CD8-positive, alpha-beta memory T cell (primary cell): ENCODE measurements at regions not wholly inside any gene's neighbourhood (a gene's known extent, or its start where the extent isn't known, plus 50 kb on each side); places are given as distances from the start of the nearest gene placed in this dataset.

Experiments used
- CTCF ChIA-PET: fragments of 350-600 bp; sonication (Branson Sonifier 250); formaldehyde crosslinking; loops from one replicate; lab custom pipeline; 2021; ENCODE audit warnings: antibody characterized with exemption; lab: Charles Lee
- POLR2A ChIA-PET: fragments of 350-600 bp; sonication (Branson Sonifier 250); formaldehyde crosslinking; loops from one replicate; lab custom pipeline; 2021; ENCODE audit warnings: antibody characterized with exemption; lab: Charles Lee
- DNase-seq, 5 donors: peaks; one replicate each; pipeline versions ENCODE4 v3.0.0 to v3.0.0-alpha.2; 2020 to 2022; ENCODE audit warnings: mixed read lengths in 1 of 5
- H3K27ac ChIP-seq: one replicate; pipeline ENCODE4 v1.7.0; 2013; ENCODE audit warnings: low read depth, mild to moderate bottlenecking, low read length, moderate library complexity
- H3K27me3 ChIP-seq: 2 replicates; pipeline ENCODE4 v1.7.0; 2013; ENCODE audit warnings: low read length, mild to moderate bottlenecking; ENCODE audit not compliant: insufficient read depth, poor library complexity, severe bottlenecking
- H3K36me3 ChIP-seq: 2 replicates; pipeline ENCODE4 v1.7.0; 2013; ENCODE audit warnings: mild to moderate bottlenecking, low read length, moderate library complexity; ENCODE audit not compliant: insufficient read depth
- H3K4me1 ChIP-seq: 2 replicates; pipeline ENCODE4 v1.7.0; 2013; ENCODE audit warnings: mild to moderate bottlenecking, low read length, moderate library complexity; ENCODE audit not compliant: insufficient read depth
- H3K4me3 ChIP-seq: 2 replicates; pipeline ENCODE4 v1.7.0; 2013; ENCODE audit warnings: mild to moderate bottlenecking, low read length
- H3K9me3 ChIP-seq: 2 replicates; pipeline ENCODE4 v1.7.0; 2013; ENCODE audit warnings: mild to moderate bottlenecking, low read length
- H3K27ac Mint-ChIP-seq, 8 donors: one replicate each; pipeline ENCODE4 v1.8.0; 2020 to 2021; ENCODE audit warnings: mixed read lengths in 8 of 8, mild to moderate bottlenecking in 6 of 8, inconsistent platforms in 3 of 8, moderate library complexity in 3 of 8
- H3K27me3 Mint-ChIP-seq, 2 donors: one replicate each; pipeline ENCODE4 v1.8.0; 2020 to 2021; ENCODE audit warnings: mixed read lengths in 2 of 2, mild to moderate bottlenecking in 1 of 2, moderate library complexity in 1 of 2
- H3K36me3 Mint-ChIP-seq, 3 donors: one replicate each; pipeline ENCODE4 v1.8.0; 2020 to 2021; ENCODE audit warnings: mixed read lengths in 3 of 3, inconsistent platforms in 1 of 3, mild to moderate bottlenecking in 1 of 3
- H3K4me1 Mint-ChIP-seq, 3 donors: one replicate each; pipeline ENCODE4 v1.8.0; 2020 to 2021; ENCODE audit warnings: mixed read lengths in 3 of 3, inconsistent platforms in 1 of 3, mild to moderate bottlenecking in 1 of 3
- H3K4me3 Mint-ChIP-seq, 7 donors: one replicate each; pipeline ENCODE4 v1.8.0; 2020 to 2021; ENCODE audit warnings: mixed read lengths in 7 of 7, mild to moderate bottlenecking in 6 of 7, moderate library complexity in 4 of 7, inconsistent platforms in 2 of 7
- H3K9me3 Mint-ChIP-seq, 5 donors: one replicate each; pipeline ENCODE4 v1.8.0; 2020 to 2022; ENCODE audit warnings: mixed read lengths in 5 of 5, mild to moderate bottlenecking in 3 of 5, moderate library complexity in 2 of 5, inconsistent platforms in 1 of 5

DNA sequence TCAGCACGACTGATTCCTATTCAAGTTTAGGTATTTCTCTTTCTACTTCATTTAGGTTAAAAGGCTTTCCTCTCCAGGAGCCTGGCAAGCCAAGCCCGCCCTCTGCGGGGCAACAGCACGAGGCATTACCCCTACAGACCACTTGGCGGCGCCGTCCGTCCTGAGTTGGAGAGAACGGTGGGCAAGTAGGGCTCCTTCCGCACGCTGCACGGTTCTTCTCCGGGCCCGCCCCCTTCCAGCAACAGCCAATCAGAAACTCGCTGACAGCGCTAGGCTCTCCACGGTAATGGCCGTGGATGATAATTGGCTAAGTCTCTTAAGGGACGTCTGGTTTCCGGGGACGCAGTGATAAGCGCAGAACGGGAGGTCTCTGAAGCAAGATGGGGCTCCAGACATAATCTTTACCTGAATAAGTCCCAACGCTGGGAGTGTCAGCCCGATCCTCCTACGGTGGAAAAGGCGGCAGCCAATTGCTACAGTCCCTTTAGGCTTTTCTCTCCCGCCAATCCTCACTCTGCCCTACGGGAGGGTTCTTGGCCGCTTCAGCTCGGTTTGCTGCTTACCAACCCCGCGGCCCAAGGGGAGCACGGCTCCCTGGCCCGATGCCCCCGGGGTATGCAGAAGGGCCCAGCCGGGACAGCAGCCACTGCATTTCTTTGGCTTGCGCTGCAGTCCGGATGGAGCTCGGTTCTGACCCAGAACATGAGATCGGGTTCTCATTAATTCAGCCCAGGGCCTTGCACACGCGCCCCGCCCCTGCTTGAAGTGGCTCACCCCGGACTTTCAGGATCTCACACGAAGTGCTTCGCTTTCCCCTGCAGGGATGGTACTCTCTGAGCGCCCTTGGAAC is 206.9 kb upstream of the PKDCC start:
- DNase-seq, result peak; percentile 95 to 98 (median 97)
- Histone ChIP-seq H3K4me1 (peaks cover 12% of the 10 kb centered on the region), H3K27ac (peak overlapping the region; percentile 73), H3K9me3 (no peaks in the 10 kb centered on the region), H3K27me3 (no peaks in the 10 kb centered on the region), H3K4me3 (peak overlapping the region; percentile 98), H3K36me3 (no peaks in the 10 kb centered on the region)
- peak overlapping the region; percentile 90 to 99 (median 94) for H3K4me3 Mint-ChIP-seq
- H3K36me3 Mint-ChIP-seq, result peaks cover 0 to 7% (median 0%) of the 10 kb centered on the region in 3 donors
- ChIA-PET CTCF (interaction anchor here (0.7 to 3.5 kb wide), 9 partner anchors 10 to 366 kb away, joined by 3 to 29 read pairs (median 5); no protein-coding TSS in a partner anchor), POLR2A (interaction anchor here (0.8 kb wide), 1 partner anchor 519 kb away, joined by 3 read pairs; no protein-coding TSS in a partner anchor)
- H3K9me3 Mint-ChIP-seq, result peaks cover 0 to 4% (median 2%) of the 10 kb centered on the region in 5 donors
- H3K4me1 Mint-ChIP-seq, result peaks cover 9 to 15% (median 12%) of the 10 kb centered on the region in 3 donors
- peaks cover 14 to 41% of the 10 kb centered on the region in 2 donors for H3K27me3 Mint-ChIP-seq
- peak overlapping the region; percentile 37 to 97 (median 95) for H3K27ac Mint-ChIP-seq

- Mint-ChIP-seq H3K4me1 (no peaks in the 10 kb centered on the region), H3K36me3 (peaks cover 0 to 4% (median 3%) of the 10 kb centered on the region in 3 donors), H3K27ac (no peak overlapping the region), H3K27me3 (peaks cover 37 to 53% of the 10 kb centered on the region in 2 donors), H3K9me3 (no peaks in the 10 kb centered on the region), H3K4me3 (no peak overlapping the region)
- CTCF ChIA-PET, result interaction anchor here (1.0 to 2.4 kb wide), 3 partner anchors 23 to 240 kb away, joined by 4 to 8 read pairs (median 5); no protein-coding TSS in a partner anchor
- Histone ChIP-seq H3K27me3 (no peaks in the 10 kb centered on the region), H3K9me3 (no peaks in the 10 kb centered on the region), H3K36me3 (no peaks in the 10 kb centered on the region), H3K27ac (no peak overlapping the region), H3K4me1 (no peaks in the 10 kb centered on the region), H3K4me3 (no peak overlapping the region)
- POLR2A ChIA-PET, result no interaction called here
- DNase-seq, result no peak
Observed at GRCh38 chr2:41846962-41847361, 200.9 kb upstream of the PKDCC start.

DNA sequence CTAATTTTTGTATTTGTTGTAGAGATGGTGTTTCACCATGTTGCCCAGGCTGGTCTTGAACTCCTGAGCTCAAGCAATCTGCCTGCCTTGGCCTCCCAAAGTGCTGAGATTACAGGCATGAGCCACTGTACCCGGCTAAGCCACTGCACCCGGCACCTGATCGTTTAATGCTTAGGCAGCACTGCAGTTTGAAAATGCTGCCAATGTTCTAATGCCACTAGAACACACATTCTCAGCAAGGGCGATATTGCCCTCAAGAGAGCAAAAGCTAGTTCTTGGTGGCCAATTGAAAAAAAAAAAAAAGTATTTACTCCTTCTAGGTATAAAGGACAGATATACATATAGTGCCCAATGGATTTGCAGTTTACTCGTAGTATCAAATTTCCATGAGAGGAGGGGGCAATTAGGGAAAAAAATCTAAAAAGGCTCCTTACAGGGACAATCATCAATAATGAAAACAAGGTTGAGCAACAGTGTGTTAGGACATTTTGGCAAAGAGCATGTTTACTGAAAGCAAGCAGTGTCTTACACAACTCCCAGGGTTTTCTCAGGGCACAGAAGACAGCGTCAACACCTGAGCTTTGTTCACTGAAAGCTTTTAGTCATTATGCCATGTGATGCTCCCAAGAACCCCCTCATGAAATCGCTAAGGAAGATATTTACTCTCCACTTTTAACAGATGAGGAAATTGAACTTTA is 199.9 kb upstream of the PKDCC start:
- Mint-ChIP-seq H3K27ac (no peak overlapping the region), H3K9me3 (no peaks in the 10 kb centered on the region), H3K27me3 (peaks cover 38 to 55% of the 10 kb centered on the region in 2 donors), H3K4me1 (no peaks in the 10 kb centered on the region), H3K36me3 (peaks cover 0 to 4% (median 3%) of the 10 kb centered on the region in 3 donors), H3K4me3 (peak overlapping the region in 1 of 7 donors; percentile 38)
- no peaks in the 10 kb centered on the region for H3K27me3 ChIP-seq
- no peaks in the 10 kb centered on the region for H3K9me3 ChIP-seq
- ChIA-PET CTCF (interaction anchor here (1.4 to 2.4 kb wide), 2 partner anchors 22 to 239 kb away, joined by 5 to 8 read pairs; no protein-coding TSS in a partner anchor), POLR2A (no interaction called here)
- DNase-seq, result no peak
- H3K27ac ChIP-seq, result no peak overlapping the region
- H3K36me3 ChIP-seq, result no peaks in the 10 kb centered on the region
- H3K4me1 ChIP-seq, result no peaks in the 10 kb centered on the region
- H3K4me3 ChIP-seq, result no peak overlapping the region

GRCh38 chr2:41851554-41851953 is 196.3 kb upstream of the PKDCC start:
- Mint-ChIP-seq H3K27me3 (peaks cover 30 to 38% of the 10 kb centered on the region in 2 donors), H3K36me3 (peaks cover 0 to 4% (median 3%) of the 10 kb centered on the region in 3 donors), H3K27ac (no peak overlapping the region), H3K4me1 (no peaks in the 10 kb centered on the region), H3K9me3 (no peaks in the 10 kb centered on the region), H3K4me3 (no peak overlapping the region)
- DNase-seq, result no peak
- Histone ChIP-seq H3K27me3 (no peaks in the 10 kb centered on the region), H3K4me1 (no peaks in the 10 kb centered on the region), H3K4me3 (no peak overlapping the region), H3K27ac (no peak overlapping the region), H3K9me3 (no peaks in the 10 kb centered on the region), H3K36me3 (no peaks in the 10 kb centered on the region)
- ChIA-PET POLR2A (no interaction called here), CTCF (interaction anchor here (0.9 to 5.3 kb wide), 4 partner anchors 10 to 235 kb away, joined by 3 to 53 read pairs (median 6); no protein-coding TSS in a partner anchor)

GRCh38 chr2:41853427-41854191 is 194.2 kb upstream of the PKDCC start:
- no peak for DNase-seq
- H3K9me3 Mint-ChIP-seq, result no peaks in the 10 kb centered on the region
- Histone ChIP-seq H3K27me3 (no peaks in the 10 kb centered on the region), H3K4me3 (no peak overlapping the region), H3K36me3 (no peaks in the 10 kb centered on the region), H3K9me3 (no peaks in the 10 kb centered on the region), H3K27ac (no peak overlapping the region), H3K4me1 (no peaks in the 10 kb centered on the region)
- no peak overlapping the region for H3K27ac Mint-ChIP-seq
- H3K27me3 Mint-ChIP-seq, result peaks cover 20 to 22% of the 10 kb centered on the region in 2 donors
- no peak overlapping the region for H3K4me3 Mint-ChIP-seq
- no peaks in the 10 kb centered on the region for H3K4me1 Mint-ChIP-seq
- H3K36me3 Mint-ChIP-seq, result peaks cover 0 to 4% (median 3%) of the 10 kb centered on the region in 3 donors
- POLR2A ChIA-PET, result no interaction called here
- CTCF ChIA-PET, result interaction anchor here (0.6 to 5.3 kb wide), 15 partner anchors 11 to 476 kb away, joined by 3 to 53 read pairs (median 5); no protein-coding TSS in a partner anchor

DNA sequence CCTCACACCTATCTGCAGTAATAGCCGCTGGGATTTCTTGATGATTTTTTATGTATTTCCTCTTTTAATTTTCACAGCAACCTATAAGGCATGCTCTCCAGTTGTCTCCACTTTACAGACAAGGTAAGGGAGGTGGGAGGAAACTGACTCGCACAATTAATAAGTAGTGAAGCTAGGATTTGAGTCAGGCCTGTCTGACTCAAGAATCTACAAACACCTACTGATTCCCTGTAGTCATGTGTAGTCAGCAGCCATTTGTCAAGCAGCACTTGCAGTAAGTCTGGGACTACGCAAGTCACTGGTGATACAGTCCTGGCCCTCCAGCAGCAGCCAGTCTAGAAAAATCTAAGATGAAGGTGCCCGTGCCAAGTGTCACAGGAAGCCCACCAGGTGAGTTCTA is 193.6 kb upstream of the PKDCC start:
- POLR2A ChIA-PET, result no interaction called here
- Mint-ChIP-seq H3K4me1 (no peaks in the 10 kb centered on the region), H3K36me3 (peaks cover 0 to 4% (median 3%) of the 10 kb centered on the region in 3 donors), H3K27ac (no peak overlapping the region), H3K4me3 (no peak overlapping the region), H3K9me3 (no peaks in the 10 kb centered on the region), H3K27me3 (peaks cover 18 to 20% of the 10 kb centered on the region in 2 donors)
- H3K4me3 ChIP-seq, result no peak overlapping the region
- H3K27ac ChIP-seq, result no peak overlapping the region
- CTCF ChIA-PET, result interaction anchor here (0.6 to 5.3 kb wide), 9 partner anchors 11 to 475 kb away, joined by 3 to 53 read pairs (median 4); no protein-coding TSS in a partner anchor
- H3K4me1 ChIP-seq, result no peaks in the 10 kb centered on the region
- H3K36me3 ChIP-seq, result no peaks in the 10 kb centered on the region
- H3K9me3 ChIP-seq, result no peaks in the 10 kb centered on the region
- no peak for DNase-seq
- no peaks in the 10 kb centered on the region for H3K27me3 ChIP-seq

- Histone ChIP-seq H3K4me1 (no peaks in the 10 kb centered on the region), H3K9me3 (no peaks in the 10 kb centered on the region), H3K27ac (no peak overlapping the region), H3K4me3 (no peak overlapping the region), H3K36me3 (no peaks in the 10 kb centered on the region), H3K27me3 (no peaks in the 10 kb centered on the region)
- POLR2A ChIA-PET, result interaction anchor here (1.1 kb wide), 1 partner anchor 11 kb away, joined by 3 read pairs; no protein-coding TSS in a partner anchor
- no peak for DNase-seq
- no peaks in the 10 kb centered on the region for H3K36me3 Mint-ChIP-seq
- no peaks in the 10 kb centered on the region for H3K9me3 Mint-ChIP-seq
- no peak overlapping the region for H3K27ac Mint-ChIP-seq
- no peak overlapping the region for H3K4me3 Mint-ChIP-seq
- H3K4me1 Mint-ChIP-seq, result no peaks in the 10 kb centered on the region
- CTCF ChIA-PET, result interaction anchor here (1.0 to 1.5 kb wide), 3 partner anchors 11 to 241 kb away, joined by 3 to 5 read pairs (median 3); no protein-coding TSS in a partner anchor
- H3K27me3 Mint-ChIP-seq, result peaks cover 10 to 17% of the 10 kb centered on the region in 2 donors
Observed at GRCh38 chr2:41856946-41857345, 190.9 kb upstream of the PKDCC start.
